ENCODE measurements at regions not wholly inside any gene's neighbourhood (a gene's known extent, or its start where the extent isn't known, plus 50 kb on each side); places are given as distances from the start of the nearest gene placed in this dataset.
"Not testable (repeated sequence)": the region's sequence is repeated elsewhere in the genome, so short reads cannot be mapped to it uniquely, and the experiment has no call there.

- not testable (repeated sequence) for TF ChIP-seq CHD4 (IDR thresholded peaks at IDR 0.05; ENCODE audit: insufficient read depth, insufficient replicate concordance, low read depth, low read length, poor library complexity, severe bottlenecking); VEZF1 (CRISPR knock-in tag; IDR thresholded peaks at IDR 0.05); MAX (CRISPR knock-in tag; IDR thresholded peaks at IDR 0.05); CHD2 (IDR thresholded peaks at IDR 0.05; ENCODE audit: low read depth, low read length); CHAMP1 (IDR thresholded peaks at IDR 0.05); ARNT (IDR thresholded peaks at IDR 0.05); TARDBP (IDR thresholded peaks at IDR 0.05); POLR2A (conservative IDR thresholded peaks at IDR 0.05); KDM4B (IDR thresholded peaks at IDR 0.05; ENCODE audit: borderline replicate concordance in 2 of 2, low read depth in 1 of 2); ELF1 (tag; IDR thresholded peaks at IDR 0.05); NFIC (IDR thresholded peaks at IDR 0.05)
These were observed 389.2 kb downstream of the ZNF716 start for GRCh38 chr7:57839152-57839551.
